SK-MEL-5 (cell line): ENCODE measurements at regions not wholly inside any gene's neighbourhood (a gene's known extent, or its start where the extent isn't known, plus 50 kb on each side); places are given as distances from the start of the nearest gene placed in this dataset.

Experiments
- DNase-seq: peaks from one replicate; pipeline ENCODE4 v3.0.0-alpha.2; 2016; ENCODE audit warnings: low read depth, low spot score
- in situ Hi-C: cut with HindIII; loops from 2 replicates; pipeline ENCODE4 v1.10.0; 2016; ENCODE audit warnings: low sequenced_read_pairs, high pct_unique_total_duplicates, low pct_unique_long_range_greater_than_20kb

GRCh38 chr5:22988937-22989336, 135.8 kb upstream of the CDH12 start:
- in situ Hi-C loops = no loop called here
- no peak for DNase-seq

DNA sequence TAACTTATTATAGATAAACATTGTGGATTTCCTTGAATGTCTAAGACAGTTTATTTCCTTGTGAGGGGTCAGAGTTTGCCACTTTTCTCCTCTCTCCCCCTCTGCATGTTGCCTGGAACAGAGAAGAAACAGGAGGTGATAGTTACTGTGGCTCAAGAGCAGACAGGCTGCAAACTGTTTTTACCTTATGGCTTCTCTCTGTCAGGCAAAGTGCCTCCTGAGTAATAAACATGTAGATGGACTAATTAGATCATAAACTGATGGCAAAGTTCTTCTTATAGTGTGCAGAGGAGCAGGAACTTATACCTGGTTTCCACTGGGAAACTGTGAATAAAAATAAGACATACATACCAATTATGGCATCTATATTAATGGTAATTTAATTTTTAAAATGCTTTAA, 133.1 kb upstream of the CDH12 start:
- in situ Hi-C loops = no loop called here
- DNase-seq = no peak

DNA sequence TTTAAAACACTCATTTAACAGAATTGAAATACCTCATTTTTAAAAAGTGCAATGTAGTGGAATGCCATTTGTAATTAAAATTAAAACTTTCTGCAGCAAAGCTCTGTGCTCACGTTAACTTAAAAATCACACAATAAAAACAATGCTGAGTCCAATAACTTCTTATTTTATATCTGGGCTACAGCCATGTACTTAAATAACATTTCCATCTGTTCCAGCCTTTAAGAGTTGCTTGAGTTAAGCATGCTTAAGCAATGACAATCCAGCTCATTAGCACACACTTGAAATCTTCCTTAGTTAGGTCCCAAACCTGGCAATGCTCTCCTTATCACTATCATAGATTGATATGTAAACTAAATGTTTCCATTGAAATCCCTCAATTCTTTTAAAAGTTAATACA, 132.3 kb upstream of the CDH12 start:
- in situ Hi-C loops = no loop called here
- DNase-seq = no peak

DNA sequence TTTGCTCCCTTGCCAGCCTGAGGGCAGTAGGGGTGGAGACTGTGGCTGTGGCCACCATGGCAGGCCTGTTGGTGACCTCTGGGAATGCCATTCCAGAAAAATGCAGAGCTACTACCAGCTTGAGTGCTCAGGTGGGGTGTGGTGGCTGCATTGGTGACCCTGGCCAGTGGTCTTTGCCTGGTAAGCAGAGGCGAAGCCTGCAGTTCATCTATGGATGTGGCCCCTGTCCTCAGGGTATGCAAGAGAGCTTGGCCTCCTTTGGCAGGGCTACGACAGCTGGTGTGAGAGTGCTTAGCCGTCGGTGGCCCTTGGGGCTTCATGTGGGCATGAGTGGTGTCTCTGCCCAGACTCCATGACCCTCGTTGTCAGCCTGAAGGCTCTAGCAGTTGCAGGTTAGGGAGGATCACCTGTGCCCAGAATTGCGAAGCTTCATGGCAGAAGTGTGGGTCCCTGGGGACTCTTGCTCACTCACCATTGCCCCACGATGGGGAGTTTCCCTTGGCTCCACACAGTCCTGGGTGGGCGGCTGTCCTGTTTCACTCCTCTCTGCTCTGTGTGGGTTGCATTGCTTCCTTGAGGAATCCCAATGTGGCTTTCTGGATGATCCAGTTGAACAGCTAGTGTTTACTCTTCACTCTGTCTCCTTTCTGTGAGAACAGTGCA, 117.9 kb upstream of the CDH12 start:
- in situ Hi-C loops = no loop called here
- no peak for DNase-seq

- DNase-seq = no peak
- in situ Hi-C loops = no loop called here
Observed at GRCh38 chr5:22970491-22970890, 117.3 kb upstream of the CDH12 start.

- in situ Hi-C loops = no loop called here
- no peak for DNase-seq
Observed at GRCh38 chr5:22968386-22968785, 115.2 kb upstream of the CDH12 start.

DNA sequence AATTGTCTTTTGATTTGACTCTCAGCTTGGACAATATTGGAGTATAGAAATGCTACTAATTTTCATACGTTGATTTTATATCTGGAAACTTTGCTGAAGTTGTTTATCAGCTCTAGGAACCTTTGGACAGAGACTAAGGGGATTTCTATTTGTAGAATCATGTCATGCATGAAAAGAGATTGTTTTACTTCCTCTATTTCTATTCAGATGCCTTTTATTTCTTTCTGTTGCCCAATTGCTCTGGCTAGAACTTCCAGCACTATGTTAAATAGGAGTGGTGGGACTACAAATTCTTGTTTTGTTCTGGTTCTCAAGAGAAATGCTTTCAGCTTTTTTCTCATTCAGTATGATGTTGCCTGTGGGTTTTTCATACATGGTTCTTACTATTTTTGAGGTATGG, 112.8 kb upstream of the CDH12 start:
- in situ Hi-C loops = no loop called here

DNA sequence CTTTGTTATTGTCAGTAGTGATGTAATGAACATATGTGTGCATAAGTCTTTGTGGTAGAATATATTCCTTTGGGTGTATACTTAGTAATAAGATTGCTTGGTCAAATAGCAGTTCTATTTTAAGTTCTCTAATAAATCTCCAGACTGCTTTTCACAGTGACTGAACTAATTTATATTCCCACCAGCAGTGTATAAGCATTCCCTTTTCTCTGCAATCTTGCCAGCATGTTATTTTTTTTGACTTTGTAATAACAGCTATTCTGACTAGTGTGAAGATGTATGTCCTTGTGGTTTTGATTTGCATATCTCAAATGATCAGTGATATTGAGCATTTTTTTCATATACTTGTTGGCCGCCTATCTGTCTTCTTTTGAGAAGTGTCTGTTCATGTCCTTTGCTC, 111.5 kb upstream of the CDH12 start:
- no peak for DNase-seq
- in situ Hi-C loops = no loop called here

More for the DNA sequence above, 112.8 kb upstream of the CDH12 start:
- no peak for DNase-seq

- in situ Hi-C loops = no loop called here
- DNase-seq = no peak
Observed at GRCh38 chr5:22958462-22959262, 105.5 kb upstream of the CDH12 start.

DNA sequence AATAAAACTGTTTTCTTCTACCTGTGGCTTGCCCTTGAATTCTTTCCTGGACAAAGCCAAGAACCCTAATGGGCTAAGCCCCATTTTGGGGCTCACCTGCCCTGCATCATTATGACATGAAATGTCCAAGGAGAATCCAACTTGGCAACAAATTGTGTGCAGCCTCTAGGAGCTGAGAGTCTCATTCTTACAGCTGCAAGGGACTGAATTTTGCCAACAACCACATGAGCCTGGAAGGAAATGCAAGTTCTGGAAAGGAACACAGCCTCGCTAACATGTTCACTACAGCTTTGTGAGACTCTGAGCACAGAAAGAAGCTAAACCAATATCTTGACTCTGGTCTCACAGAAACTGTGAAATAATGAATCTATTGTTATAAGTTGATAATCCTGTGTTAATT, 94.8 kb upstream of the CDH12 start:
- no peak for DNase-seq
- in situ Hi-C loops = no loop called here

- in situ Hi-C loops = no loop called here
- DNase-seq = no peak
Observed at GRCh38 chr5:22938362-22938761, 85.2 kb upstream of the CDH12 start.

GRCh38 chr5:22928821-22929482, 75.8 kb upstream of the CDH12 start:
- in situ Hi-C loops = no loop called here
- DNase-seq = no peak

GRCh38 chr5:22926574-22926973, 73.4 kb upstream of the CDH12 start:
- no peak for DNase-seq
- in situ Hi-C loops = no loop called here

DNA sequence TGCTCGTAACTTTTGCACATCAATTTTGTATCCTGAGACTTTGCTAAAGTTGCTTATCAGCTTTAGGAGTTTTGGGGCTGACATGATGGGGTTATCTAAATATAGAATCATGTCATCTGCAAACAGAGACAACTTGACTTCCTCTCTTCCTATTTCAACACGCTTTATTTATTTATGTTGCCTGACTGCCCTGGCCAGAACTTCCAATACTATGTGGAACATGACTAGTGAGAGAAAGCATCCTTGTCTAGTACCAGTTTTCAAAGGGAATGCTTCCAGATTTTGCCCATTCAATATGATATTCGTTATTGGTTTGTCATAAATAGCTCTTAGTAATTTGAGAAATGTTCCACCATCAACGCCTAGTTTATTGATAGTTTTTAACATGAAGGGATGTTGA, 65.4 kb upstream of the CDH12 start:
- no peak for DNase-seq
- in situ Hi-C loops = no loop called here

GRCh38 chr5:22916393-22916792, 63.2 kb upstream of the CDH12 start:
- in situ Hi-C loops = no loop called here
- no peak for DNase-seq

GRCh38 chr5:22911019-22911418, 57.9 kb upstream of the CDH12 start:
- no peak for DNase-seq
- in situ Hi-C loops = no loop called here

GRCh38 chr5:22910523-22910922, 57.4 kb upstream of the CDH12 start:
- DNase-seq = no peak
- in situ Hi-C loops = no loop called here

GRCh38 chr5:22908586-22908985, 55.4 kb upstream of the CDH12 start:
- DNase-seq = no peak
- in situ Hi-C loops = no loop called here

GRCh38 chr5:22908129-22908528, 55.0 kb upstream of the CDH12 start:
- in situ Hi-C loops = no loop called here
- DNase-seq = no peak
